ENCODE measurements at regions not wholly inside any gene's neighbourhood (a gene's known extent, or its start where the extent isn't known, plus 50 kb on each side); places are given as distances from the start of the nearest gene placed in this dataset.

GRCh38 chr16:86338403-86339115 lies 171.8 kb upstream of the FOXF1 start:
- DNase-seq (ENCODE audit: low read depth), result no peak
- no peak overlapping the region for H3K4me3 ChIP-seq (ENCODE audit: low read depth, low read length)
- no peak for TF ChIP-seq CTCF (IDR thresholded peaks at IDR 0.05; ENCODE audit: insufficient read depth, low read depth, low read length, missing control alignments)

GRCh38 chr16:86342161-86342834 lies 168.0 kb upstream of the FOXF1 start:
- H3K4me3 ChIP-seq (ENCODE audit: low read depth, low read length), result no peak overlapping the region
- no peak for DNase-seq (ENCODE audit: low read depth)
- no peak for TF ChIP-seq CTCF (IDR thresholded peaks at IDR 0.05; ENCODE audit: insufficient read depth, low read depth, low read length, missing control alignments)

GRCh38 chr16:86343027-86343795 lies 167.1 kb upstream of the FOXF1 start:
- no peak overlapping the region for H3K4me3 ChIP-seq (ENCODE audit: low read depth, low read length)
- DNase-seq (ENCODE audit: low read depth), result no peak
- TF ChIP-seq CTCF (IDR thresholded peaks at IDR 0.05; ENCODE audit: insufficient read depth, low read depth, low read length, missing control alignments), result no peak

DNA sequence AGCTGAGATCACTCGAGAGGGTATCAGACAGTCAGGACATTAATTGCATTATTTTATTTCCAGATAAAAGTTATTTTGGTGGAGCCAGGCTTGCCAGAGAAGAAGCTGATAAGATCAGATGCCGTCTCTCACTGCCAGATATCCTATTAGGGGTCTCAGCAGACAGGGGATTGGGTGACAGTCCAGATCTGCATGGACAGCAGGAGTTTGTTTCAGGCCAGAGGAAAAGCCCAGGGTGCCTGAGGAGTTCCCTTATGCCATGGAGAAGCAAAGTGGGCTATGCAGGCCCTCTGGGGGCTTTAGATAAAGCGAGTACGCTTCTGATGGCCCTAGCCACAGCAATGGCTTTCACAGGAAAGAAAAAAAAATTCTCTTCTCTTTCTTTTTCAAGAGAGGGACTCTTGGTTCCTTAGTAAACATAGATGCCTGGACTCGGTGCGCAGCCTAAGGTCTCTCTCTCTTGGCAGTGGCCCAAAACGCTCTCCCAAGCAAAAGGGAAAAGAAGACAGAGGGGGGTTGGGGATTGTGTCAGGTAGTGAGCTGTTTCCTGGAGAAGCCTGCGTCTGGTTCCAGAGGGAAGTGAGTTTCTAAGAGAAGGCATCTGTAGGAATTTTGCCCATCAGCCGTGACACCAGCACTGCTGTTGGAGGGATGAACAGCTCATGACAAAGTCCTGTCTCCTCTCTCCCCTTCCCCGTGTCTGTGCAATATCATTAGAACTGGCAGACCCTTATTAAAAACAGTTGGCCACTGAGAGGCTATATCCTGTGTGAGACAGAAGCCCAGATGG lies 166.3 kb upstream of the FOXF1 start:
- H3K4me3 ChIP-seq (ENCODE audit: low read depth, low read length), result no peak overlapping the region
- DNase-seq (ENCODE audit: low read depth), result no peak
- no peak for TF ChIP-seq CTCF (IDR thresholded peaks at IDR 0.05; ENCODE audit: insufficient read depth, low read depth, low read length, missing control alignments)

- no peak for TF ChIP-seq CTCF (IDR thresholded peaks at IDR 0.05; ENCODE audit: insufficient read depth, low read depth, low read length, missing control alignments)
- DNase-seq (ENCODE audit: low read depth), result no peak
- no peak overlapping the region for H3K4me3 ChIP-seq (ENCODE audit: low read depth, low read length)
Observed at GRCh38 chr16:86344586-86344871, 165.8 kb upstream of the FOXF1 start.

DNA sequence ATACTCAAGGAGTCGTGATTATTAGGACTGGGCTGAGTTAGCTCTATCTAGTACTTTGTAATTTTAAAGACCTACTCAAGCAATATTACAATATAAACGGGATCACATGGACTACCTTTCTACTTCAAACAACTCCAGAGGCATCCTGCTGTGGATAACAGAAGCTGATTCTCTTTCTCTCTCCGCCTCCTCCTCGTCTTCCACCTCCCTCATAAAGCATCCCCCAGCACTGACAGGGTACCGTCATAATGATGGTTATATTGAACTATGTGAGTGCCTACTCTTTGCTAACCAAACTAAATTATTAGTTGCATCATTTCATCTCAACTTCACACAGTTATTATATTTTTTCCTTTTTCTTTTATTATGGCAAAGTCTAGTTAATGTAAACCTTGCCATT lies 165.4 kb upstream of the FOXF1 start:
- TF ChIP-seq CTCF (IDR thresholded peaks at IDR 0.05; ENCODE audit: insufficient read depth, low read depth, low read length, missing control alignments), result no peak
- no peak overlapping the region for H3K4me3 ChIP-seq (ENCODE audit: low read depth, low read length)

More for the DNA sequence above, 165.4 kb upstream of the FOXF1 start:
- no peak for DNase-seq (ENCODE audit: low read depth)
